Inferior parietal cortex (tissue), 1 donor: ENCODE measurements at regions not wholly inside any gene's neighbourhood (a gene's known extent, or its start where the extent isn't known, plus 50 kb on each side); places are given as distances from the start of the nearest gene placed in this dataset.
A peak's percentile ranks its signal among the peaks of the same experiment; 100 is the strongest.

Source experiments
- DNase-seq: peaks from one replicate; pipeline ENCODE4 v3.0.0-alpha.2; 2016; ENCODE audit errors: extremely low spot score

DNA sequence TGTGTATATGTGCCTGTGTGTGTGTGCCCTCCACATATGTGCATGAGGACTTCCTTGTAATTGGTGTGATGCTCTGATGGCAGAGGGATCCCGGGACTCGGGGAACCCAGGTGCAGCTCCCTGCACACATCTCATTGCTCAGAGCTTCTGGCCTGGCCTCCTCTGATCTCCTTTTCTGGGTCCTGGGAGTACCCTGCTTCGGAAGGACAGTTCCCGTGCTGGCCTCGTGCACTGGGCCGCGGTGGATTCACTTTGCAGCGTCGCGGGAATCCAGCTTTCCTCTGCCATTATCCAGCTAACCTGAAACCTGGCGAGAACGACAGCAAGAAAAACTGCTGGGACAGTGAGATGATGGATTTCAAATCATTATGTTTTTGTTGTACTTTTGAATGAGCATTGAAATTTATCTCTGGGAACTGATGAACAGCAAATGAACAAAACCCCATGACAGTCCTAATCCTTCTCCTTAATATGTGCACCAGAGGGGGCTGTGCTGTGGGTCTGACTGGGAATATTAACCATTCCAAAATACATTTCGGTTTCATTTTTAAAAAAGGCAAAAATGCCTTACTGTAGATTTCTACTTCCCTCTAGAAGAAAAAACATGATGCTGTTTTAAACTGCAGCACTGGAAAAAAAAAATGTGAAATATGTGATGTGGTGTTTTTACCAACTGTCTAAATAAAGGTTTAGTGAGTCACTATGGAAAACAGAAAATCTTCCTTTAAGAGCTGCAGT, 78.2 kb downstream of the PTGR3 start:
- peak; percentile 7 for DNase-seq

DNA sequence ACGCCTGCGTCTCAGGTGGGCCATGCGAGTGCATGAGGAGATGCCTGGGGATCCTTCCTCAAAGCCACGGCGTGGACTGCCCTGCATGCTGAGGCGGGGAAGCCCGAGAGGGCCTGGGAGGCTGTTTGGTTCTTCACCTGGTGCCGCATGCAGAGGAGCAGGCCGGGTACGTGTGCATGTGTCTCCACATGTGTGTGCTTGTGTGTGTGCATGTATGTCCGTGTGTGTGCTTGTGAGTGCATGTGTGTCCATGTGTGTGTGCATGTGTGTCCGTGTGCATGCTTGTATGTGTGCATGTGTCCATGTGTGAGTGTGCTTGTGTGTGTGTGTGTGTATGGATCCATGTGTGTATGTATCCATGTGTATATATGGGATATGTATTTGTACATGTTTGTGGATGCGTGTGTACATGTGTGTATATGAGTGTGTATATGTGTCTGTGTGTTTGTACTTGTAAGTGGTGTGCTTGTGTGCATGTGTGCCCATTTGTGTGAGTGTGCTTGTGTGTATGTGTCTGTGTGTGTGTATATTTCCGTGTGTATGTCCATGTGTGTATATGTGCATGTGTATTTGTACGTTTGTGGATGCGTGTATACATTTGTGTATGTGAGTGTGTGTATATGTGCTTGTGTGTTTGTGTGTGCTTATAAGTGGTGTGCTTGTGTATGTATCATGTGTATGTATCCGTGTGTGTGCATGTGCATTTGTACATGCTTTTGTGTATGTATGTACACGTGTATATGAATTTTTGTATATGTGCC, 79.0 kb downstream of the PTGR3 start:
- DNase-seq = no peak

DNA sequence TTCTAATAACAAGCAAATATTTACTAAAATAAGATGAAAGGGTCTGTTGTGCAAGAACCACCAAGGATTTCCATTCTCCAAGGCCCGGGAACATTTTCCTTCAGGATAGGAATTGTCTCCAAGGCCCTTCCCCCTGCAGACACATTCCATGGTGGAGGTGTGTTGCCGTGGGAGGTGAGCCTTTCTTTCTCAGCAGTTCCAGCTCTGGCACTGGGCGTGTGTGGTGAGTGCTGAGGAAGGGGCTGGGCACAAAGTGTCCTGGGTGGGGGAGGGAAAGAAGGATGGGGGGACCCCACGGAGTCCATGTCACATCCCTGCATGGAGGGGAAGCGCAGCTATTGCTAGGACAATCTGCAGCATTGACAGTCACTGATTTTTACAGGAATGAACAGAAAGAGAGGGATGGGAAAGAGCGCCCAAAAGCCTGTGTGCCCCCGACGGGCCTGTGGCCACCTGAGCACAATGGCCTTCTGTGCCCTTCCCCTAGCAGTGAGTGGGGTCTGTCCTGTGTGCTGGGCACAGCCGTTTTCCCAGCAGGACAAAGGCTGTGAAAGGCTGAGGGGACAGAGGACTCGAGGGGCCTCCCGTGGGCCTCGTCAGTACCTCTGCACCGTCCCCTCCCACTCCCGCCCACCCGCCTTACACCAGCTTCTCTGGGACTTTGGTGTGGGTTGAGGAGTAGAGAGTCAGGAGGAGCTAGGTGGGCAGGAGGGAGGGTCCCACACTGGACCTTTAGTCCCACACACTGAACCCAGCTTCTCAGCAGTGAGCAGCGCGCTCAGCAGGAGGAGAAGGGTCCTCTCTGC, 79.8 kb downstream of the PTGR3 start:
- no peak for DNase-seq

DNA sequence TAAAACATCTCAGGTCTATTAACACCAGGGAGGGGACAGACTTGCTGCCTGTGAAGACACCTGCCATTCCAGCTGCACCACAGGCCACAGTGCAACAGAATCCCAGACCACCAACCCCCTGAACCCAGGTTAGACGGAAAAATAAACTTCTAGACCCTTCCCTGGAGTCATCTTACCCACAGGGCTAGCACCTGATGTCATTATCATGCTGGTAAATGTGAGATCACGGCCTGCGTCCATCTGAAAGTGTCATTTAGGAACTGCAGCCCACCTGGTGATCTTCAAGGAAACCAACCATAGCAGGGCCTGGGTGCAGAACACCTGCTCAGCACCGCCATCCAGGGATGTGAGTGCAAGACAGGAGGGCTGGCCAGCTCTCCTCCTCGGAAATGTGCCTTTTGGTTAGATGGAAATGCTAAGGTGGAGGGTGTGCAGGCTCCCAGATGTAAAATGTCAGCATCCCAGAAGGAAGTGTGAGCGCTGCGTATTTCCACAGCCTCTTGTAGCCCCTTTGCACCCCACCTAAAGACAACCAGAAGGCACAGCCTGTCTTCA, 80.8 kb downstream of the PTGR3 start:
- DNase-seq = no peak

DNA sequence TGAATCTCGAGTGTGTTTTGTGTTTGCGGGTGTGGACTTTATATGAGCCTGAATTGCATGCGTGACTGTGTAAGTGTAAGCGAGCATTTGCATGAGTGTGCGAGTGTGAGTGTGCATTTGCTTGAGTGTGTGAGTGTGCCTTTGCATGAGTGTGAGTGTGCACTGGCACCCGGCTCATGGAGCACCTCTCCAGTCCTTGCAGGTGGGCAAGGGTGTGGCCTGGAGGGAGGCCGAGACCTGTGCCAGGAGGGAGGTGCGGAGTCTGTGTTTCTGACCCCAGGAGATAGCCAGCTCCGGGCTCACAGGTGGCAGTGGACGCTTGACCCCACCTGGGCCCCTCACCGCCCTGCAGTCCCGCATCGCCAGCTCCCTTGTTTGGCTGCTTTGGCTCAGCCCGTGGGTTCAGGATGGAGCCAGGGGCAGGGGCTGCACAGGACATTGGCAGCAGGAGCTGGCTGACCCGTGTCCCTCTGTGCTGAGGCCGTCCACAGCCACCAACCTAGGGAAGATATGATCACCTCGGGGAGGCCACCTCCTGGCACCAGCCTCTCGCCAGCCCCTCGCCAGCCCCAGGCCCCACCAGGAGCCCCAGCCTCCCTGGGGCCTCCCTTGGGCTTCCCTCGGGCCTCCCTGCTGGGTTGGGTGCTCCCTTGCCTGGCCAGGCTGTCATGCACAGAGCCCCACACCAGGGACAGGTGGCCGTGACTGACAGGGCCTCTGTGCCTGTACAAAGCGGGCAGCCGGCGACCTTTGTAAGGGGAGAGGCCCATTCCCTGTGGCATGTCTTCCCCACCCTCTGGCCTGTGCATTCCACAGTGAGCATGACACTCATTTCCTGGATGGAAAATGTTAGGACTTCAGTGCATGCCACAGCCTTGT, 81.6 kb downstream of the PTGR3 start:
- no peak for DNase-seq

DNA sequence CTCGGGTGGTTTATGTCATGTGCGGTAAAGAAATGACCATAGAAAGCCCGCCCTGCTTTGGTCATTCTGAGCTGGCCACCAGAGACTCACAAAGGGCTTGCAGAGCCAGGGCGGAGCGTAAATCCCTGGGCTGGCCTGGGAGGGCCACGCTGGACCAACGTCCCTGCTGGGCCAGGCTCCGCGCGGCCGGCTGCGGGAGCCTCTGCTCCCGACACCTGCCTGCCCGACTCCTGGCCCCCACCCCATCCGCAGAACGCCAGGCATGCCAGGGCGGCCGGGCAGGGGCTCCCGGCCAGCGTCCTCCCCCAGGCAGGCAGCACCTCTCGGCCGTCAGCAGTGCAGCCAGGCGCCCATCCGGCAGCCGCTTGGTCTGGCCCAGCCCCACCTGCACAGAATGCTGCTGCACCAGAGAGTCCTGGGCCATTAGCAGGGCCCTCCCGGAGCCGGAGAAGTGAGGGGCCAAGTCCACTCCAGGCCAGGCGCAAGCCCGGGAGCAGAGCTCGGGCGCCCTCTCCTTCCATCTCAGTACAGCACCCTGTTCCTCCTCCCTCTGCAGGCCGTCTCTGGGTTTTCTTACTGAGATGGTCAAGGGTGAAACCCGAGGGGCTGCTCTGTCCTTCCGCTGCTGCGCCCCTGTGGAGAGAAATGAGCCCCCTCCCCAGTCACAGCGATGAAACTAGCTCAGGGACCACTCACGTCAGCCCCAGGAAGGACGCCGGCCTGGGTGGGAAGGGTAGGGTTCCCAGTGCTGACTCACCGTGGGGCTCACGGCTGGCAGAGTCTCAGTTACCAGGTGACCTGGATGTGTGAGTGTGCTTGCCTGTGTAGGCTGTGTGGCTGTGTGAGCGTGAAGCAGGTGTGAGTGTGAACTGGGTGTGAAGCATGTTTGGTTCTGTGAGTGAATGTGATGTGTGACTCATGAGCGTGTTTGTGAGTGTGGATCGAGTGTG, 83.3 kb downstream of the PTGR3 start:
- DNase-seq = no peak

DNA sequence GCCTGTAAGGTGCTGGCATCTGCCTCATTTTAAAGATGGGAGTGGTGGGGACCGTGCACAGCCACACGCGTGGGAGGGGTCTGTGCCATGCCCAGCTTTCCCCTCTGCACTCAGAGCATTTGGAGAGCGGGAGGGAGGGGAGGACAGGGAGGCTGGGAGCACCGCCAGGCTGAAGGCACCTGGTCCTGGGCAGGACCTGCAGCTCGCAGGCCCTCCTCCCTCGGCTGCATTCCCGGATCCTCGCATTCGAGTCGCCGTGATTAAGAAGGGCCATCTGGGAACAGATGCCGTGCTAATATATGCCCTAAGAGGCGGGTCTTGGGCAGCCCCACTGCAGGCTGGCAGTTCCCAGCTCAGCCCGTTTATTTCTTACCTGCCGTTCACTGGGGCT, 84.0 kb downstream of the PTGR3 start:
- no peak for DNase-seq

DNA sequence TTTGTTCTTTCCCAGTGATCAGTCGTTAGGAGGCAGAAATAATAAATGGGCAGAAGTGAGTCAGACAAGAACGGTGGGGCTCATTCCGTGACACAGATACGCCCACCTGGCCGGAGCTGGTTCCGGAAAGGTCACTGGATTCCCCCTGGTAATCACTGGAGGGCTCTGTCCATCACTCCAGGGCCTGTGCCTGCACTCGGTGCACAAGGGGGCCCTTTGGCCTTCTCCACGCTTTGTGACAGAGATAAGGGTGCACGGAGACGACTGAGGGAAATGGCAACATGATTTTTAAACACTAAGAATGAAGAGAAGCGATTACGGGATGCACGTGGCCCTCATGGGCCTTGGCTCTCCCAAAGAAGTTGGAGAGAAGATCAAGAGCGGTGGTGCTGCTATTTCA, 84.4 kb downstream of the PTGR3 start:
- no peak for DNase-seq

DNA sequence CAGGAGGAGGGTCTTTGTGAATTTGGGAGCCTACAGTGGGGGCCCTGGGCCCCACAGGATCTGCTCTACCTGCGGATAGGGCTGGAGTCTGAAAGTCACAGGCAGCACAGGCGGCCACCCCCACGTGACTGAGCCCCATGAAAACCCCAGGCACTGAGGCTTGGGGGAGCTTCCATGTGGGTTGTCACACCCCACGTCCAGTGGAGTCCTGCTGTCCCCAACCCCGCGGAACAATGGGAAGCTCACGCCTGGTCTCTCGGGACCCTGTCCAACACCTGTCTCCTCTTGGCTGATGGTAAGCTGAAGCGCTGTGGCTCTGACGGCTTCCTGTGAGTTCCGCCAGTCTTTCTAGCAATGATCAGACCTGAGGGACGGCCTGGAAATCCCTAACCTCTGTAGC, 85.8 kb downstream of the PTGR3 start:
- no peak for DNase-seq

DNA sequence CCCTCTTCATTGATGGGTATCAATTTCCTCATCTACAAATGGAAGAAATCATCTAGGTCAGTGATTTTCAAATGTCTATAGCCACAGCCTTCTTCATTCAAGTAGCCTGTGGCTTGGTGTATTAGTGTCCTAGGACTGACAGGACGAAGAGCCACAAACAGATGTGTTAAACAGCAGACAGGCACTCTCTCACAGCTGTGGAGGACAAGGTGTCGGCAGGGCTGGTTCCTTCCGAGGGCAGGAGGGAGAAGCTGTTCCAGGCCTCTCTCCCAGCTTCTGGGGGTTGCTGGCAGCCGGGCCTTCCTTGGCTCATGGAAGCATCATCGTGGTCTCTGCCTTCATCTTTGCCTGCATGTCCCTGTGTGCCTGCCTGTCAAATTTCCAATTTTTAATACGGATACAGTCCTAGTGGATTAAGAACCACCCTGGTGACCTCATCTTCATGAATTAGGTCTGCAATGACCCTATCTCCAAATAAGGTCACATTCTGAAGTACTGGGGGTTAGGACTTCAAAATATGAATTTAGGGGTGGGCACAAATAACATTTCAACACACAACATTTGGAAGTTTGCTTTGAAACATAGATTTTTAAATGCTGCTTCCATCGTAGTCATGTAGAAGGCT, 86.5 kb downstream of the PTGR3 start:
- no peak for DNase-seq

DNA sequence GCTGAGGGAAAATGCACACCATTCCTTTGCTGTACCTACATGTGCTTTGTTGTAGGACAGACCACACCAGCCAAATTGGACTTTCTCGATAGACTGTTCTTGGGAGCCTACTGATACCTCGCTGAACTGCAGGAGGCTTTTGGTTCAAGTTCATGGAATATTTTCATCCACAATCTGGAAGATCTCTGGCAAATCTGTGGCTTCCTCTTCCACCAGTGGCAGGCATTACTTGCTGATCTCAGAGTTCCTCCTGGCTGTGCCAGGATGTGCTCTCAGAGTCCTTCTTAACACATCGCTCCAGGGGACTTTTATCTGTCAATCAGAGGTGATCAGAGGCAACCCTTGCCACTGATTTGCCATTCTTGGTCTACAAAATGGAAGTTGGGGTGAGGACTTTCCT, 87.7 kb downstream of the PTGR3 start:
- DNase-seq = no peak

DNA sequence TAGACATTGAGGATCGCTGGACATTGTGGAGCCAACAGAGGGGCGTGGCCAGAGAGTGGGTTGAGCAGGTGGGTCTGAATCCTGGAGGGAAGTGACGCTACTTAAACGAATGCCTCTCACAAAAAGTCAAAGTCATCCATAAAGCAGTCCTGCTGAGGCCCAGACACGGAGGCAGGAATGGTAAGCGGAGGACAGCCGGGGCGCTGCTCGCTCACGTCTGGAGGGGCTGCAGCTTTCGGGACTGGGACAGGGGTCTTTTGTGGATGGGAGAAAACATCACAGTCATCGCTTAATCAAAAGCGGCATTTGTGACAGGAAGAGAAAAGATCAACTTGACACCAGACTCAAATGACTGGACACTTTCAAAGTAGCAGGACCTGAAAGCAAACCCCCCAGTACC, 88.4 kb downstream of the PTGR3 start:
- DNase-seq = no peak

DNA sequence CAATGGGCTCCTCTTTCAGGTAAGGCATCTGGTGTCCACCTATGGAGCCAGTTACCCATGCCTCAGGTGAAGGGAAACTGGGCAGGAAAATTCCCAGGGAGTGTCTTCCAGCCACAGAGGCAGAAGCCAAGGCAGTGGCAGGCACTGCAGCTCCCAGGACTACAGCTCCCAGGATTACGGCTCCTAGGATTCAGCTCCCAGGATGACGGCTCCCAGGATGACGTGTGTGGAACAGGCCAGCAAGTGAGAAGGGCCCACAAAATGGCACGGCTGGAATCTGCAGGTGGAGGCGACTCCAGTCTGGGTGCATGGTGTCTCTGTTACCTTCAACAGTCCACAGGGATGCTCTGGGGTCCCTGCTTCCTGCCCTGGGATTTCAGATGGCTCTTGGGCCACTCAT, 92.1 kb downstream of the PTGR3 start:
- DNase-seq = no peak

DNA sequence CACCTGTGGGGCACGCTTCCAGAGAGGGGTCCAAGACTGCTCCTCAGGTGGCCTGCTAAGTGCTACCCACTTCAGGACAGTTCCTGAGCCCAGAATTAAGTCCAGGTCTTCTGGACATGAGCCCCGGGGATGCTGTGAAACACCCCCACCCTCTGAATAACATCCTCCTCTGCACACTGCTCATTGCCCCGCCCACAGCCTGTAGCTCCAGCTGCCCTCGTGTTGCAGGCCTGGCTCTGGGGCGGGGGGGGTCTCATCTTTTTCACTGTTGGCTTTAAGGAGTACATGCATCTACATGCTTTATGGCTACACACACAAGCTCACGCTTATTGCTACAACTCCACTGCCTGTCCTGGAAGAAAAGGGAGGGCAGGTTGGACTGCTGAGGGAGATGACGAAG, 92.8 kb downstream of the PTGR3 start:
- no peak for DNase-seq

DNA sequence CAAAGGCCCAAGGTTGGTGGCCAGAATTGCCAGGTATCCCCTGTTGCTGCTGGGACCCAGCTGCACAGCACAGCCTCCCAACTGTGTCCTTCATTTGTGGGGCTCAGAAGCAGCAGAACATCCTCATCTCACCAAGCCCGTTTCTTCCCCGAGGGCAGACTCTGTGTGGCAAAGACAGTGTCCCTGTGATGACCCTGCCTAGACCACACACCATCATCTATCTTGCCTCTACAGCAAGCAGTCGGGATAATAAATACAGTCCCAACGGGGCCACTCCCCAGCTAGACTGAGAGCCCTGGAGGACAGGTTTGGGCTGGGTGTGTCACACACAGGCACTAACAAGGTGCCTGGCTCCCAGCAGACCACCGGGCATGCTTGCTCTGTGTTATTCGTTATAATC, 93.4 kb downstream of the PTGR3 start:
- no peak for DNase-seq
